Hematopoietic multipotent progenitor cell treated with erythropoietin and hydrocortisone succinate and interleukin-3 and kit ligand, for 8 days (in vitro differentiated cells): ENCODE measurements at regions not wholly inside any gene's neighbourhood (a gene's known extent, or its start where the extent isn't known, plus 50 kb on each side); places are given as distances from the start of the nearest gene placed in this dataset.

ENCODE experiments used
- DNase-seq: peaks from one replicate; pipeline ENCODE4 v3.0.0-alpha.2; 2015

GRCh38 chr10:121076776-121077715, 225.9 kb downstream of the WDR11 start:
- DNase-seq = no peak

DNA sequence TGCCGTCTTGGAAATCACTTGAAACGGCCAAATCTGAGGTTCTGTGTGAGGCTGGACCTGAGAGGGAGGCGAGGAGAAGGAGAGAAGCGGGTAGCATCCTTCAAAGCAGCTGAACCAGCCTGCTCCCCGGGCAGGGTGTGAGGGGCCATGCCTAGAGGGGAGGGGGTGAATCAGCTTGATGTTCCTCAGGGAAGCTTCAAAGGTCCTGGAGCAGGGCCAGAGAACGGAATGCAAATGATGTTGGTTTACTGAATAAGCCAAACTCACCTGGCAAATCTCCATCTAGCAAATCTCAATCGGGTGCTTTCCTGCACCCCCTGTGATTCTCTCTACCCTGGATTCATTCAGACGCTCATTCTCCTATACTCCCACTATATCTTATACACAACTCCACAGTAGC, 226.9 kb downstream of the WDR11 start:
- no peak for DNase-seq

- DNase-seq = no peak
Measured at GRCh38 chr10:121078672-121079102, 227.5 kb downstream of the WDR11 start.

- DNase-seq = no peak
Measured at GRCh38 chr10:121079226-121079625, 228.1 kb downstream of the WDR11 start.

DNA sequence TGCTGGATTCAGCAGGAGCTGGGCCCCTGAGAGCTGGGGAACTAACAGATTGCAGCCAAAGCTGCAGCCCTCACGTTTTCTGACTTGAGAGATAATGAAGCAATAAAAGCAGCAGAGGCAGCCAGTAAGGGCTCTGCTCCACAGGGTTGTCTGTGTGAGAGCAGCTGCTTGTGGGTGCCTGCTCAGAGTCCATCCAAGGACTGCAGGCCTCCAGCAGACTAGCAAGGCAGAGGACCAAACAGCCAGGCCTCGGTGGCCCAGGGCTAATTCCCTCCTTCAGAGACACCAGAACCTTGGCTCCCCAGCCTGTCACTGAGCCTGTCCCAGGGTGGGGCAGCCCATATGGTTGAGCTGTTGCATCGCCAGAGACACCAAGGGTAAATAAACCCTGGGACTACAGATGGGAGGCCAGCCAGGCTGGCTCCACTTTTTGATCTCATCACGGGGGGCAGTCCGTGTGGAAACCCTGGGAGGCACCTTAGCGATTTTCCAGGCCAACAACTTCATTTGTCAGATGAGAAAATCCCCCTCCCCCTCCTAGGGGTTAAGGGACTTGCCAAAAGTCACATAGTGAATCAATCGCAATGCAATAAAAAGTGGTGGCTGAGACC, 229.2 kb downstream of the WDR11 start:
- DNase-seq = no peak

DNA sequence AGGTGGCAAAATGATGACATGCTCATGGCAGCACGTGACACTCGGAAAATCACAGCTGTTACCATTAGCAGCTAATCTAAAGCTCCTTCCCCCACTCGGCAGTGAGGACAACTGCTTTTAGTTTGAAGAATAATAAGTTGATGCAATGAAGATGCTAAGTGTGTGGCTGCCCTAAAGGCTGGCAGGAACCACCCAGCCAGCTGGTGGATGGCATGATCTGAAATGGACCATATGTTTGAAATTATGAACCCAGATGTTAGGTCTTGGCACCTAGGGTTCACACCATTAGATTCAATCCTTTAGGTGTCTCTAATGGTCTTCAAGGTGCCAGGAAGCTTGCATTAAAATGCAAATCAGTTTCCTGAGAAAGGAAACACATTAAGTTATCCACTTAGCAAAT, 230.1 kb downstream of the WDR11 start:
- no peak for DNase-seq

DNA sequence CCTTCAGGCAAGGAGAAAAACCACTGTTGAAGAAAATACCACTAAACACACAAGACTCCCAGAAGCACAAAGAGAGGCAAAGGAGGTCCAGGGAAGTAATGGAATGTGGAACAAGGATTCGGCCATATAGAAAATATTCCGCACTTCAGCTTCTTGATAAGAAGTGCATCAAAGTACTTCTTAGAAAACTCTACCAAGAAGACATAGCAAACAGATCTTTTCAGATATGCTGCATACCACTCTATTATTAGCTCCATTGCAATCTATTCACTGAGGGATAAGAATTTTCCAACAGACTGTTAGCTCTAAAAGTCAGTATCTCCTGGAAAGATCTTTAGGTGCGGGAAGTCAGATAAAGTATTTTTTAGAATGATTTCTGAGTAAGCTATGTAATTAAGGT, 231.8 kb downstream of the WDR11 start:
- no peak for DNase-seq

DNA sequence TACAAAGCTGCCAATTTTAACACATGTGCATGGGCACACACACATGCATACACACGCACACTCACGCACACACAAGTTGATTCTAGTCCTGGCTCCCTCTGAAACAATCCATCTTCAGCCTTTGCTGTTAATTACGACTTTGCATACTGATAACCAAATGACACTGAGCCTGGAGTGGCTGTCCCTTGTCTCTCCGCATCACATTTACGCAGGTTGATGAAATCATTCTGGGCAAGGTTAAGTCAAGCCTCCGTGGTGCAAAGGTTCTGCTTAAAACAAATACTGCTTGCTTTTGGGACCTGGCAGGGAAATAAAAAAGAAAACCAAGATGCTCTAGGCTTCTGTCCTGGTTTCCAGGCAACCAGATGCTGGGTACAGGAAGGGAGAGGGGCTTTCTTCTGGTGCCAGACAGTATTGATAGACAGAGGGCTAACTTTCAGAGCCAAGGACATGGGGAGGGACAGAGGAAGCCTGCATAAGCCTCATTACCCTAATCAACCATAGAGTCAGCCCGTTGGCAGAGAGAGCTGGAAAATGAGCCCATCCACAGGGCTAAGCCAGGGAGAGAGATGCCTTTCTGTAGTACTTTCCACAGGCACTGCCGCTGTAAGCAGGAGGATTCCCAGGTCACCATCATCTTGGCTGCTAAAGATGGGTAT, 233.0 kb downstream of the WDR11 start:
- DNase-seq = no peak

DNA sequence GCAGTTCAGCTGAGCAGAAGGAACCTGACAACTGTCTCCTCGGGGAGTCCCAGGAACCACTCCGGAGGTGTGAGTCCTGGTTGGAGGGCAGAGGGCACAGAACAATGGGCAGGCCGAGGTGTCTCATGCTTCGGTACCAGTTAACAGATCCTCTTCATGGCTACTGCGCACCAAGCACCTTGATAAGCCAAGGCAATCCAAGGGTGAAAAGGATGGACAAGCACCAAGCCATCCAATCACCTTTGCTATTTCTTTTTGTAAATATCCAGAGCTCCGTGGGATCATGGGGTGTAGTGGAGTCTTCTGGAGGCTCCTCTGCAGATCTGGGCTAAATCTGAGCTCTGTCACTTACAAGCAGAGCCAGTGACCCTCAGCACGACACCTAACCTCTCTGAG, 233.5 kb downstream of the WDR11 start:
- no peak for DNase-seq

DNA sequence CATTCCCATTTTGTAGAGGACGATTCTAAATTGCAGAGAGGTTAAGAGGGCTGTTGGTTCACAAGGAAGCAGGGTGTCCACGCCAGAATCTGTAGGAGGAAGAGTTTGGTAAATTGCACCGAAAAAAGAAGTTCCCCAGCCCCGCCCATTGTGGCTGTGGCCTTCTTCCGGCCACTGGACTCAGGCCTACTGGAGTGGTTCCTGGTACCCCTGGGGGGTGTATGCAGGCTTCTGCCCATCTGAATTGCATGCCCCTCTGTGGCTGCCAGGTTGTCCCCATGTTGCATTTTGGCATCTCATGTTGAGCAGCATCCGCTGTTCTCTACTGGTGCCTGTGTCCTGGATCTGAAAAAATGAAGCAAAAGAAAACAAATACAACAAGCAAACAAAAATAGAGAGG, 234.2 kb downstream of the WDR11 start:
- no peak for DNase-seq

- no peak for DNase-seq
Measured at GRCh38 chr10:121087129-121087528, 236.0 kb downstream of the WDR11 start.

DNA sequence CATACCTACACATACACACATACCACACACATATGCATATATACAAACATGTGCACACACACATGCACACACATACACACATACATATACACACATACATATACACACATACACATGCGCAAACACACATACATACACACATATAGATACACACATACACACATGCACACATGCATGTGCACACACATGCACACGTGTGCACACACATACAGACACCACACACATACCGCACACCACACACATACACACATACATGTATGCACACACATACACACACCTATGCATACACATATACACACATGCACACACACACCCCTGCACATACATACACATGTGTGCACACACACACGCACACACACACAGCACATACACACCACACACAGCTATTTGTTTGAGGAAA, 236.5 kb downstream of the WDR11 start:
- no peak for DNase-seq

DNA sequence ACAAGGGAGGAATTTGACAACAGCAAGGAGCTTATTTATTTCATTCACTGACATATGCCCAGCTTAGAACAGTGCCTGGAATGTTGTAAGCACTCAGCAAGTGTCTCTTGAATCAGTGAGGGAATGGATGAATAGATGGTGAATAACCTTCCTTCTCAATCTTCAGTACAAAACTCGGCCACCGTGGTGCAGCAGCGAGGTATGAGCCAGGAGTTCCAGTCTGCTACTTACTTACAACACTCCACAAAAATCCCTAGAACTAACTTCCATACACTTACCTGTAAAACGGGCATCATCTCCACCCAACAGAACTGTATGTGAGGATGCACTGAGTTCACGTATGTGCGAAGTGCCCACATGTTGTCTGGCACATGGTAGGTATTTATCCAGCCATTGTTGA, 237.4 kb downstream of the WDR11 start:
- no peak for DNase-seq

- no peak for DNase-seq
Measured at GRCh38 chr10:121089434-121089833, 238.3 kb downstream of the WDR11 start.

- DNase-seq = no peak
Measured at GRCh38 chr10:121091961-121092719, 241.0 kb downstream of the WDR11 start.

DNA sequence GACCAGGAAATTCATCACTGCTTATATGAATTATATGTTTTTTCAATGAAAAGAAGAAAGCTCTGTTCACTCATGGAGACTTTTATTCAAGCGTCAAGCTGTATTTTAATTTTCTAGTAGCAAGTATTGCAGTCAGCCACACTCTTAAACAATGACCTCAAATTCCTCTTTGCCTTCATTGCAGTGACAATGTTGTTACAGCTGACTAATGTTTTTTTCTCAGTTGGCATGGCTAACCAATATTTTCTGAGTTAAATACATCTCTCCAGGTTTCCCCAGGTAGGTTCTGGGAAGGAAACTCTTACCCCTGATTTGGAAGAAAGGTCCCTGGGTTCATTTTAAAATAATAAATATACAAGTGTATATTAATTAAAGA, 241.5 kb downstream of the WDR11 start:
- no peak for DNase-seq

- DNase-seq = no peak
Measured at GRCh38 chr10:121096617-121097431, 245.7 kb downstream of the WDR11 start.

- no peak for DNase-seq
Measured at GRCh38 chr10:121098211-121098610, 247.0 kb downstream of the WDR11 start.

- no peak for DNase-seq
Measured at GRCh38 chr10:121098751-121099150, 247.6 kb downstream of the WDR11 start.

DNA sequence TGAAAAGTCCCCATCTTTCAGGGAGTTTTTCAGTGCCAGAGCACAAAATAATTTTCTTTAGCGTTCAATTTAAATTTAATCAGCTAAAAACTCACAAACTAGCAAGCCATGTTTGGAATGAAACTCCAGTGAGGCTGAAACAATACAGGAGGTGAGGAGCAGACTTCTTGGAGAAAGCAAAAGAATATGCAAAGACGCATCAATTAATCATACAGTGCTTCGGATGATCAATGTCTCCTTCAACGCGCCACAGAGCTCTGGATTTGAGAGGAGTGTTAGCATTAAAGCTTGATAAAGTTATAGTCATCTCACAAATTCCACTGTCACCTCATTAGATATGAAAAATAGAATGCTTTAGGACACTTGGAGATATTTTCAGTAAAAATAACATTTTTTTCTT, 248.0 kb downstream of the WDR11 start:
- no peak for DNase-seq

DNA sequence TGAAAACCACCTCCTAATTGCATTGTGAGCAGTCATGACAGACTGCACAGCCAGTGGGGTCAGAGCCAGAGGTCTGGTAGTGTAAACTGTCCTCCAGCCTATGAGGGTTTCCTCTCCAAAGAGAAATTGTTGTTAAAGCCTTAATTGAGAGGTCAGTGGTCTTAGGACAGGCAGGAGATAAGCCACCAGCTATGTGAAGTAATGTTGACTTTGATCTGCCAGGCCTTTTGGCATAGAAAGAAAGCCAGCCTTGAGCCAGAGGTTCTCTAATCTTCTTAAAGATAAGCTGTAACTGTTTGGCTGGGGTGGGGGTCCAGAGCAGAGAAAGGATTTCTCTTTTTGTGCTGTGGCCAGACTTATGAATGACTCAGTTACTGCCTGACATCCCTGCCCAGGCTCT, 248.4 kb downstream of the WDR11 start:
- no peak for DNase-seq

GRCh38 chr10:121101561-121101960, 250.4 kb downstream of the WDR11 start:
- no peak for DNase-seq
